CD14-positive monocyte (primary cell): ENCODE measurements at regions not wholly inside any gene's neighbourhood (a gene's known extent, or its start where the extent isn't known, plus 50 kb on each side); places are given as distances from the start of the nearest gene placed in this dataset.

Experiments
- DNase-seq, 3 donors: peaks; one replicate each; pipeline ENCODE4 v3.0.0-alpha.2; 2011 to 2022
- H2AFZ ChIP-seq: 2 replicates; pipeline ENCODE4 v1.6.0; 2012; ENCODE audit warnings: mild to moderate bottlenecking, low read depth, low read length, inconsistent platforms; ENCODE audit not compliant: insufficient read depth, poor library complexity, severe bottlenecking
- H3K27ac ChIP-seq, 2 donors: 1 replicate in 1 of 2; 2 replicates in 1 of 2; pipeline ENCODE4 v1.5.1; 2012 to 2013; ENCODE audit warnings: low read length in 2 of 2, control low read depth in 1 of 2, inconsistent platforms in 1 of 2, low read depth in 1 of 2, mild to moderate bottlenecking in 1 of 2
- H3K27me3 ChIP-seq, 2 donors: one replicate each; pipeline versions ENCODE4 v1.6.0 to v1.6.1; 2011 to 2013; ENCODE audit warnings: low read length in 2 of 2; ENCODE audit not compliant: control insufficient read depth in 2 of 2, insufficient read depth in 2 of 2
- H3K36me3 ChIP-seq, 2 donors: replicated peaks in 1 of 2; 1 replicate in 1 of 2; 2 replicates in 1 of 2; pipeline versions ENCODE4 v1.5.1 to v1.6.1; 2012 to 2013; ENCODE audit warnings: low read length in 2 of 2, control low read depth in 1 of 2, inconsistent platforms in 1 of 2, mild to moderate bottlenecking in 1 of 2; ENCODE audit not compliant: insufficient read depth in 2 of 2, control insufficient read depth in 1 of 2
- H3K4me1 ChIP-seq, 2 donors: 1 replicate in 1 of 2; 2 replicates in 1 of 2; pipeline versions ENCODE4 v1.5.1 to v1.6.1; 2012 to 2013; ENCODE audit warnings: low read length in 2 of 2, control low read depth in 1 of 2, inconsistent platforms in 1 of 2, mild to moderate bottlenecking in 1 of 2, moderate library complexity in 1 of 2; ENCODE audit not compliant: insufficient read depth in 2 of 2, control insufficient read depth in 1 of 2
- H3K4me2 ChIP-seq: replicated peaks from 2 replicates; pipeline ENCODE3; 2012; ENCODE audit warnings: low read length, moderate library complexity, mild to moderate bottlenecking; ENCODE audit not compliant: poor library complexity, severe bottlenecking; ENCODE audit errors: extremely low read depth
- H3K4me3 ChIP-seq, 3 experiments: fragments of 200-600 bp in 1 of 3; sonication (generic) in 1 of 3; replicated peaks in 1 of 3; 1 replicate in 2 of 3; 2 replicates in 1 of 3; pipeline ENCODE4 v1.5.1; 2011 to 2013; ENCODE audit warnings: low read length in 3 of 3, mild to moderate bottlenecking in 3 of 3, control low read depth in 2 of 3, low read depth in 2 of 3, inconsistent platforms in 1 of 3, moderate library complexity in 1 of 3
- H3K79me2 ChIP-seq: 2 replicates; pipeline ENCODE4 v1.6.0; 2012; ENCODE audit warnings: mild to moderate bottlenecking, control low read depth, inconsistent platforms, low read length, moderate library complexity; ENCODE audit not compliant: insufficient read depth
- H3K9ac ChIP-seq: 2 replicates; pipeline ENCODE4 v1.6.0; 2017; ENCODE audit warnings: low read length, mild to moderate bottlenecking; ENCODE audit not compliant: insufficient read depth, poor library complexity, severe bottlenecking
- H3K9me3 ChIP-seq, 2 donors: replicated peaks in 1 of 2; 1 replicate in 1 of 2; 2 replicates in 1 of 2; pipeline versions ENCODE4 v1.5.1 to v1.6.1; 2012 to 2013; ENCODE audit warnings: low read length in 2 of 2, control low read depth in 1 of 2; ENCODE audit not compliant: control insufficient read depth in 1 of 2, insufficient read depth in 1 of 2
- H4K20me1 ChIP-seq: 2 replicates; pipeline ENCODE4 v1.6.0; 2012; ENCODE audit warnings: mild to moderate bottlenecking, low read length, control low read depth, moderate library complexity; ENCODE audit not compliant: insufficient read depth
- H3K27ac Mint-ChIP-seq, 7 donors: one replicate each; pipeline ENCODE4 v1.8.0; 2020; ENCODE audit warnings: mild to moderate bottlenecking in 7 of 7, mixed read lengths in 7 of 7, moderate library complexity in 6 of 7, inconsistent platforms in 2 of 7
- H3K27me3 Mint-ChIP-seq, 3 donors: one replicate each; pipeline ENCODE4 v1.8.0; 2021 to 2022; ENCODE audit warnings: low read depth in 3 of 3, mild to moderate bottlenecking in 3 of 3, mixed read lengths in 3 of 3, moderate library complexity in 3 of 3, inconsistent platforms in 1 of 3
- H3K36me3 Mint-ChIP-seq, 2 donors: one replicate each; pipeline ENCODE4 v1.8.0; 2020; ENCODE audit warnings: mixed read lengths in 2 of 2, inconsistent platforms in 1 of 2, mild to moderate bottlenecking in 1 of 2
- H3K4me1 Mint-ChIP-seq: one replicate; pipeline ENCODE4 v1.8.0; 2020; ENCODE audit warnings: mild to moderate bottlenecking, mixed read lengths
- H3K4me3 Mint-ChIP-seq, 2 donors: one replicate each; pipeline ENCODE4 v1.8.0; 2020; ENCODE audit warnings: mild to moderate bottlenecking in 2 of 2, mixed read lengths in 2 of 2, moderate library complexity in 1 of 2
- H3K9me3 Mint-ChIP-seq, 7 donors: one replicate each; pipeline ENCODE4 v1.8.0; 2020 to 2022; ENCODE audit warnings: mixed read lengths in 7 of 7, mild to moderate bottlenecking in 6 of 7, moderate library complexity in 6 of 7, inconsistent platforms in 2 of 7
- WGBS: methylation state at CpG from one replicate; pipeline ENCODE4 v1.1.5; 2013; ENCODE audit warnings: missing lambda C conversion rate; ENCODE audit not compliant: insufficient coverage; 5-methylcytosine and 5-hydroxymethylcytosine counted together
- intact Hi-C, 2 donors: fragments of 100-400 bp; cut with micrococcal nuclease; formaldehyde crosslinking; loops; one replicate each; pipeline versions ENCODE4 v1.15.0 to v1.15.1; 2023
- TF ChIP-seq, protein P1 (sequence below): fragments of 200-600 bp; IDR thresholded peaks from one replicate; pipeline ENCODE4 v1.8.0; 2022; ENCODE audit warnings: antibody characterized with exemption, mild to moderate bottlenecking

DNA sequence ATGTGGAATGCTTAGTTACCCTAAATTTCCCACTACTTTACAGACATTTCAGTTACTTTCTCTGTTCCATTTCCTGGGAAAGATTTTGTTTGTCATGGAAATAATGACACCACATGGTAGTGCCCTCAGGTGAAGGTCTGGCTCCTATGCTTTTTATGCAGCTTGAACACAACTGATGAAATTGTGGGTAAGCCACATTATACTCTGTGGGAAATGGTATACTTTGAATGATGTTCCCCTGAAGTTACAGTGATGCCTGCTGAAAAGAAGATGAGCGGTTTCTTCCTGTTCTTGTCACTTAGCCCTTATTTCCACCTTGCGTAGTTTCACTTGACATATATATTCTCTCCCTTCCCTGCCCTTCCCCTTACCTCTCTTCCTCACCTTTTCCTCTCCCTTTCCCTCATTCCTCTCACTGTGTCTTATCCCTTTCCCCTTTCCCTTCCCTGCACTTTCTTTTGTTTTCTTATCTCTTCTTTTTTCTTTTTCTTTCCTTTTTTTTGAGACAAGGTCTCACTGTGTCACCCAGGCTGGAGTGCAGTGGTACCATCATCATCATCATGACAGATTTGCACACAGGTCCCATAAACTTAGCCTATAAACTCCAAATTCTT lies 280.8 kb upstream of the IL12B start:
- Mint-ChIP-seq H3K27ac (no peak overlapping the region), H3K4me3 (no peak overlapping the region), H3K4me1 (no peaks in the 10 kb centered on the region), H3K36me3 (no peaks in the 10 kb centered on the region), H3K9me3 (peaks cover 0 to 11% (median 0%) of the 10 kb centered on the region in 7 donors), H3K27me3 (peaks cover 0 to 4% (median 4%) of the 10 kb centered on the region in 3 donors)
- Histone ChIP-seq H3K9ac (no peak overlapping the region), H3K36me3 (no peaks in the 10 kb centered on the region), H3K79me2 (no peaks in the 10 kb centered on the region), H2AFZ (no peak overlapping the region), H3K9me3 (no peaks in the 10 kb centered on the region), H3K4me3 (no peak overlapping the region), H3K4me1 (no peaks in the 10 kb centered on the region), H3K27ac (no peak overlapping the region), H3K27me3 (no peaks in the 10 kb centered on the region), H4K20me1 (no peaks in the 10 kb centered on the region), H3K4me2 (no peak overlapping the region)
- TF ChIP-seq, protein P1, sequence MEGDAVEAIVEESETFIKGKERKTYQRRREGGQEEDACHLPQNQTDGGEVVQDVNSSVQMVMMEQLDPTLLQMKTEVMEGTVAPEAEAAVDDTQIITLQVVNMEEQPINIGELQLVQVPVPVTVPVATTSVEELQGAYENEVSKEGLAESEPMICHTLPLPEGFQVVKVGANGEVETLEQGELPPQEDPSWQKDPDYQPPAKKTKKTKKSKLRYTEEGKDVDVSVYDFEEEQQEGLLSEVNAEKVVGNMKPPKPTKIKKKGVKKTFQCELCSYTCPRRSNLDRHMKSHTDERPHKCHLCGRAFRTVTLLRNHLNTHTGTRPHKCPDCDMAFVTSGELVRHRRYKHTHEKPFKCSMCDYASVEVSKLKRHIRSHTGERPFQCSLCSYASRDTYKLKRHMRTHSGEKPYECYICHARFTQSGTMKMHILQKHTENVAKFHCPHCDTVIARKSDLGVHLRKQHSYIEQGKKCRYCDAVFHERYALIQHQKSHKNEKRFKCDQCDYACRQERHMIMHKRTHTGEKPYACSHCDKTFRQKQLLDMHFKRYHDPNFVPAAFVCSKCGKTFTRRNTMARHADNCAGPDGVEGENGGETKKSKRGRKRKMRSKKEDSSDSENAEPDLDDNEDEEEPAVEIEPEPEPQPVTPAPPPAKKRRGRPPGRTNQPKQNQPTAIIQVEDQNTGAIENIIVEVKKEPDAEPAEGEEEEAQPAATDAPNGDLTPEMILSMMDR = no peak
- no peak for DNase-seq
- WGBS = 100% methylated on average over 2 of the region's 2 CpGs
- intact Hi-C loops = no loop called here

DNA sequence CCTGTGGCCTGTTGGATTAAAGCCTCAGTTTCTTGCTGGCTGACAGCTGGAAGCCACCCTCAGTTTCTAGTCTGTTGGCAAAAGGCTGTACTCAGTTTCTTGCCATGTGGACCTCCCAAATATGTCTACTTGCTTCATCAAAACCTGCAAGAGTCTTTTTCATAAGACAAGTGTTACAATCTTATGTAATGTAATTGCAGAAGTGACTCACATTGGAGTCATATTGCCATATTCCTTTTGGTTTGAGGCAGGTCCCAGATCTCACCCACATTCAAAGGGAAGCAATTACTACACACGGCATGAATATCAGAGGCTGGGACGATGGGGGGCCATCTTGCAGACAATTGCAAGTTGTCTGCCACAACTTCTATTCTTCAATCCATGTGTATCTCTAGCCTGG lies 286.7 kb upstream of the IL12B start:
- no peak for DNase-seq
- Mint-ChIP-seq H3K4me1 (no peaks in the 10 kb centered on the region), H3K27ac (no peak overlapping the region), H3K4me3 (no peak overlapping the region), H3K9me3 (peaks cover 3 to 10% (median 7%) of the 10 kb centered on the region in 7 donors), H3K36me3 (no peaks in the 10 kb centered on the region), H3K27me3 (peaks cover 3 to 4% (median 3%) of the 10 kb centered on the region in 3 donors)
- intact Hi-C loops = no loop called here
- Histone ChIP-seq H3K4me3 (no peak overlapping the region), H3K79me2 (no peaks in the 10 kb centered on the region), H3K36me3 (no peaks in the 10 kb centered on the region), H3K9me3 (peaks cover 0 to 9% of the 10 kb centered on the region in 2 donors), H3K4me1 (no peaks in the 10 kb centered on the region), H3K27me3 (no peaks in the 10 kb centered on the region), H2AFZ (no peak overlapping the region), H3K9ac (no peak overlapping the region), H3K4me2 (no peak overlapping the region), H4K20me1 (no peaks in the 10 kb centered on the region), H3K27ac (no peak overlapping the region)
- TF ChIP-seq, protein P1 = no peak
- WGBS = no CpG with 5 or more reads among the region's 2 CpGs
